Stimulated activated CD4-positive, alpha-beta T cell treated with anti-CD3 and anti-CD28 coated beads, Interleukin-1b, Interleukin-23, amount 100 ng/mL, for 1 hour (primary cell): ENCODE measurements at regions not wholly inside any gene's neighbourhood (a gene's known extent, or its start where the extent isn't known, plus 50 kb on each side); places are given as distances from the start of the nearest gene placed in this dataset.
"Not testable (repeated sequence)": the region's sequence is repeated elsewhere in the genome, so short reads cannot be mapped to it uniquely, and the experiment has no call there.

ENCODE experiments used
- DNase-seq, 2 donors: peaks; one replicate each; pipeline ENCODE4 v3.0.0-alpha.2; 2020; ENCODE audit warnings: low read depth in 2 of 2

DNA sequence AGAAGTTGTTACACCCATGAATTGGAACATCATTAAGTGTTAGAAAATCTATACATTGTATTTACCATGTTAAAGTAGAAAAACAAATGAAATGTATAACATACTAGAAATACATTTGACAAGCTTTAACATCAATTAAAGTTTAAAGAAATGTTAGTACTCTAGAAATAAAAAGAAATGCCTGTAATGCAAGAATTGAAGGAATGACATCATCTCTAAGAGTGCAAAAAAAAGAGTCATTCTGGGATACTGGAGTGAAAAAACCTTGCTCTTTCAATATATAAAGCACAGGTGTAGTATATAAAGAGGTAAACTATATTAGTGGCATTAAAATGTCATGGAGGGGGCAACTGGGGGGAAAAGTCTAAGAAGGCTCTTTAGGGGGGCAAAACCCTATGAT, 210.8 kb upstream of the PLD5 start:
- DNase-seq = no peak

DNA sequence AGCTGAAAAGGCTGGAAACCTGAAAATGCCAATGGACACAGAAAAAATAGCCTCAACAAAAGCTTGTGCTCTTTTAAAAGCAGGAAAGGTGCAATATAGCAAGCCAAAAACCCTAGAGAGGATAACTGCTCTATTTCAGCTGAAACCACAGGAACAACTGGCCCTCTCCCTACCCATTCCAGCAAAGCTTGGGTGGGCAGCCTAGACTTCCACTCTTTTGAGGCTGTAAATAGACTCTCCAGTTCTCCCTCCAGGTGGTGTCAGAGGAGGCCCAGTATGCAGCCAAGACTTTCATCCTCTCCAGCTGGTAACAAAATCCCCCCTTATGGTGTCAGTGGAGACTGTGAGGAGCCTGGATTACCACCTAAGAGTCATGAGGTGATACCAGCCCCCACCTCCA, 206.9 kb upstream of the PLD5 start:
- DNase-seq = no peak

DNA sequence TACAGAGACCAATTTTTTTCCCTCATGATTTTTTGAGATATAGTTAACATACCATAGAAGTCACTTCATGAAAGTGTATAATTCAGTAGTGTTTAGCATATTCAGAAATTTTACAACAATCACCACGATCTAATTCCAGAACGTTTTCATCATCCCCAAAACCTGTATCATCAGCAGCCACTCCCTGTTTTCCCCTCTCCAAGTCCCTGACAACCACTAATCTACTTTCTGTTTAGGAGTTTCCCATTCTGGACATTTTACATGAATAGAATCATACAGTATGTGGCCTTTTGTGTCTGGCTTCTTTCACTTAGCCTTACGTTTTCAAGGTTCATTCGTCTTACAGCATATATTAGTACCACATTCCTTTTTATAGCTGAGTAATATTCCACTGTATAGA, 204.2 kb upstream of the PLD5 start:
- no peak for DNase-seq

DNA sequence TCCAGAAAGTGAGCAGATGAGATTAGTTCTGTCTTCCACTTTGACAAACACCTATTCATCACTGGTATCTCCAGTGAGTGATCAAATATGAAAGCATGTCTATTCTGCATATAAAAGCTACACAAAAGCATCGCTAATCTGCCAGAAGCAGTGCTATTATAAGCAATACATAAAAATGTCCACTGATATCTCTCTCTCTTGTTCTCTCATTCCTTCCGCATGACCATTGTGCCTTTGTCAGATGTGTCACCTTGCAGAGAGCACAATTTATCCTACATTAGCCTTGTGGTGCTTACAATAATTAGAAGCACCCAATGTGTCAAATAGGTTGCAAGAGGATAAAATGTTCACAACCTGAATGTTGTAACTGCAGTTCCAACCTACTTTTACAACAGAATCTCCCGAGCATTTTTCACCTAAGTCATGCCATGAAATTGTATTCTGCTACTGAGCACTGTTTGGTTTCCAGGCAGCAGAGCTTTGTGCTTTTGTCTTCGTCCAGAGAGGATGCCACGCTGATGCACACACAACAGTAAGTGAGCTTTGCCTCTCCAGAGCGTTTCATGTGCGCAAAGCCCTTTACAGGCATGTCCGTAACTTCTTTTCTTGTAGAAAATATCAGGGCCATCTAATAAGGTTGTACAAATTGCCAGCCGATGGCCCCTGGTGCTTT, 198.7 kb upstream of the PLD5 start:
- no peak for DNase-seq

DNA sequence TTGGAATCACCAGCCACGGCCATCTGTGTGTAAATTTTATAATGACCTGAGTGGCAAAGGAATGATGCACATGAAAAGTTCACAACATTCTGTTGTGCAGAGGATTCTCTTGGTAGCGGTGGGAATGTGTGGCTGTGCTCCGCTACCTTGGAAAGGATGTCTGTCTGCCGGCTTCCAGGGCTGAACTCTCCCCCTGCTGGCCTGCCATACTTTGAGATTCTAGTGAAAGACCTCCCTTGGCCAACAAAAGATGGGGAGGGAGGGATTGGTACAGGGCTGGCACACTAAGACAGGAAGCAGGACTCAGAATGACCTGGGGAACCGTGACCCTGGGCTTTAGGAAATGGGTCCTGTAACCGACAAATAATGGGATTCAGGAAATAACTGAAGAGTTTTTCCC, 194.5 kb upstream of the PLD5 start:
- no peak for DNase-seq

DNA sequence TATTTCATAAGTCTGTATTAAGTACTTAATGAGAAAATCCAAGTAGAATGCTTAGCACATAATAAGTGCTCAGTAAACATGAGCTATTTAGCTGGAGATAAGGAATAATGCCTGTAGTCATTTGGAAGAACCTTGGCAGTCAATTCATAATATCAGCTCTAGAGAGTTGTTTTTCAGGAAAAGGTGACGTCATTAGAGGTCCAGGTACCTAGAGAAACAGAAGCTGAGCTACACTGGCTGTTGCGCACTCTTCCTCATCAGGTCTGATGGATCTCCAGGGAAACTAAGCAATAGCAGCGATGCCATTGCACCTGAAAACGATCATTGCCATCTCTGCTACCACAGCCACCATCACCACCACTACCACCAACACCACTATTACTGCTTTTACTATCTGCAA, 187.8 kb upstream of the PLD5 start:
- DNase-seq = no peak

DNA sequence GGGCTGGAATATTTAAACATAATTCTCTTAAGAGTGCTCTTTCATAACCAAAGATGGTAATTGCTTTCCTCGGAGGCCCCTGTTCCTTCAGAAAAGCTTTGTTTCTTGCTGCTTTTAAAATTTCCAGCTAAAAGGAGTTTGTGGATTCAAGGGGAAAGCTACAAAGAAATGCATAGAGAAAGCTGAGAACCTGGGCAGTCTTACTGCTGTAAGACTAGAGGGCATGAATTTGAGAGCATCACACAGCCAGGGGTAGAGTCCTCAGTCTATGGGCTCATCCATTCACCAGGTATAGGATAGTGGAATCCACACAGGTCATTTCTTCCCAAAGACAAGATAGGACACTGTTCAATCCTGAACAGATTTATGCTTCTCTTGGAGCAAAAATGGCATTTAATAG, 186.3 kb upstream of the PLD5 start:
- no peak for DNase-seq

DNA sequence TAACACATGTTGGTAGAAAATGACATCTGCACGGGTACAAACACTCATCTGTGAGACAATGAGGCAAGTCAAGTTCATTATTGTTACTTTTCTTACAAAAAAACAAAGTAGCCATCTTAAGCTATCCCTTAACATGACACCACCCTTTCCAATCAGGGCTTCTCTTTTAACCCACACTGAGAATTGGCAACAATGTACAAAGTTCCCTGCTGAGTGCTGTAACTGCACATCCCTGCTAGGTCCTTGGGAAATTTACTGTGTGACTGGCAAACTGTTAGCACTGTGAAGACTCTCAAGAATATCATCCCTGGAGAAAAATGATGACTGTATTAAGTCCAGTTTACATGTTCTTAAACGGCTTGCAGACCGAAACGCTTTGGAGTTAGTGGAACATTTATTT, 185.8 kb upstream of the PLD5 start:
- DNase-seq = no peak

DNA sequence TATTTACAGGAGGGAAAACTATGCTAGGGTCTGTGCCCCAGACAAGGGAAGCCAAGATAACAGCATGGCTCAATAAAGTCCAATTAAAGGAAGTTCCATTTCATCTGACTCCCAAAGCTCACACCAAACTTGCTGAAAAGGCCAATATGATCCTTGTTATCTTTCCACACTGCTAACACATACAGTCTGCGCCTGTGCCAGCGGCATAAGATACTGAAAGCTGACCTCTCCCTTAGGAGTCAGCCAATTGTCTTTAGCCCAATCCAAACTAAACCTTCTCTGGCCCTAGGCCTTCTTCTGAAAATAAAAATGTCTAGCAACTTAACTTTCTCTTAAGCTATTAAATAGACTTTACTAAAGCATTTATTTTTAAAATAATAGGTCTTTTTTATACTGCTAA, 179.0 kb upstream of the PLD5 start:
- DNase-seq = no peak

DNA sequence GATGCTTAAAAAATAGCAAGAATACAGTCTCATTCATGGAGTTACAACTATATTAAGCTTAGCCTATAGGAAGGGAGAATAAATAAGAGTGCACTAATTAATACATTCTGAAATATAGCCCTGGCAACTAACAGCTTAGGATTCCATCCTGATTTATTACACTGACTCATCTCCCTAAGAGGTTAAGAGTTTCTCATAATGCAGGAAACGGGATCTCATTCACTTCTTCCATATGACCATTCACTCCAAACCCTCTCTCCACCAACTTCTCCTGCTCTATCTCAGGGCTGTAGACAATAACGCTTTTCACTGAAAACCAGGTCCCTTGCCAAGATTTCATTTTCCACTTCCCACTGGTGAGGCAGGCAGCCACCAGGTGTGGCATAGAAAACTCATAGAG, 168.5 kb upstream of the PLD5 start:
- no peak for DNase-seq

DNA sequence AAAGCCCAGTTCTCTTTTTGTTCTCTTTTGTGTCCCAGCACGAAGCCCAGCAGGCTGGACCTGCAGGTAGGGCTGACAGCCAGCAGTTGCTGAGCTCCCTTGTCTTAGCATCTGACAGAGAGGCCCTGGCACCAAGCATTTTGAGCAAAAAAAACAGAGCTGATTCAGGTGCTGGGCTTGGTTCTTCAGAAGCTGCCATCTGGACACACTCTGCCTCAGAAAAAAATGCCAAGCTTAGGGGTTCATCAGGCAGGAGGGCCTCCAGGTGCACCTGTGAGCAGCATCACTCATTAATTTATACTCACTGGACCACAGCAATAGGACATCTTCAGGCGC, 167.1 kb upstream of the PLD5 start:
- no peak for DNase-seq

DNA sequence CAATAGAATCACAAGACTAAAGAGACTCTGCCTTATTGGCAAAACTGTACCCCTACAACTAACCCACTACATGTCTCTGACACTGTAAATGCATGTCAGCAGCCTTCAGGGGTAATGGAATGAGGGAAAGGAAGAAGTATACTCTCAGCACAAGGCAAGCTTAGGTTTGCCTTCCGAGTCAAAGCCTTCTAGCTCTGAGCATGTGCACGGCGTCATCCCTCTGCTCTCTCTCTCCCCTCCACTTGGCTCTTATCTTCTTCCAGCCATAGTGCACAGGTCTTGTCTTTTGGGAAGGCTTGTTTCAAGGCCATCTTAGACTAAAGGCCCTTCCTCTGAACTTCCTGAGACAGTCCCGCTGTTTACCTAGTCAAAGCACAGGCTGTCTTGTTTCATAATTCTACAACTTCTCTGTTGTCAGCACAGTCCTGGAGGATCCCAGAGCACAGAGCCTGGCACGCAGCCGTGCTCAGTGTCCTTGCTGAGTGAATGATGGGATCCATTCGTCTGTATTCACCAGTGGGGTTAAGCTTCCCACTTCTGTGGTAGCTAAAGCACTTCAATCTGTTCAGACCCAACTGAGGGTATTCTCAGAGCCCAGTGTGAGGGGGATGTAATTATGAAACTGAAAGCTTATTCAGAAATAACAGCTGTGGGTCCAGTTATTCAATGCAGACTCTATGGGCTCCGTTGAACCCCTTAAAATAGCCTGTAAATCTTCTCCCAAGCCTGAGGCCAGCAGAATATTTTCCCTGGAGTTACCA, 166.5 kb upstream of the PLD5 start:
- DNase-seq = no peak

DNA sequence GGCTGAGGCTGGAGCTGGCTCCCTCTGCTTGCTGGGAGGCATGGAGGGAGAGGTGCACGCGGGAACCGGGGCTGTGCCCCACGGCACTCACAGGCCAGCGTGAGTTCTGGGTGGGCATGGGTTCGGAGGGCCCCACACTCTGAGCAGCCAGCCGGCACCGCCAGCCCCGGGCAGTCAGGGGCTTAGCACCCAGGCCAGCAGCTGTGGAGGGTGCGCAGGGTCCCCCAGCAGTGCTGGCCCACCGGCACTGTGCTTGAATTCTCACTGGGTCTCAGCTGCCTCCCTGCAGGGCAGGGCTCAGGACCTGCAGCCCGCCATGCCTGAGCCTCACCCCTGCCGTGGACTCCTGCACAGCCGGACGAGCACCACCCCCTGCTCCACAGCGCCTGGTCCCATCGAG, 164.9 kb upstream of the PLD5 start:
- DNase-seq = no peak

DNA sequence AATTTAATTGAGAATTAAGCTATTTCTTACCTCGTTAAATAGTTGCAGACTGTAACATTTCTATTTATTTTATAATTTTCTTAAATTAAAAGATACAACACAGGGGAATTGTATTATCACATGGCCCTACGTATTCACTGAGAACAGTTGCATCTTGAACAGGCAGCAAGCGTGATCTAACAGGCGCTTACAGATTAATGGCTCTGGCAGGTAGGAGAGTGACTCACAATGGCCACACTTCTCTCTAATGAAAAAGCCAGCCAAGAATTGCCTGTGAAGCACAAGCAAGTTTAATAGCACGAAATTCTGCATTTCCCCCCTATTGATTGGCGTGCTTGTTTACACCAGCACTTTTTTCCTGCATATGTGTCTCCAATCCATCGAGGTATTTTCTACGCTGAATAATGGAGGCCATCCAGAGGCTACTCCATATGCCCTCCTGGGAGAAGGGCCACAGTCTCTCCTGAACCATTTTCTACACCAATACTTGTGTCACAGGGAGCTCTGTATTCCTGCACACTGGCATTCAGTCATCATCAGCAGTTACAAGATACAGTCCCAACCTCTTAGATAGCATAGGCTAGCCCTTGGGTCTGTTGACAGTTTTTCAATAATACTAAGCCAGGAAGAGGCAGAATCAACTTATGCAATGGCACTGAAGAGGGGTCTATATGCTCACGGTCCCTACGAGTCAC, 150.6 kb upstream of the PLD5 start:
- no peak for DNase-seq

DNA sequence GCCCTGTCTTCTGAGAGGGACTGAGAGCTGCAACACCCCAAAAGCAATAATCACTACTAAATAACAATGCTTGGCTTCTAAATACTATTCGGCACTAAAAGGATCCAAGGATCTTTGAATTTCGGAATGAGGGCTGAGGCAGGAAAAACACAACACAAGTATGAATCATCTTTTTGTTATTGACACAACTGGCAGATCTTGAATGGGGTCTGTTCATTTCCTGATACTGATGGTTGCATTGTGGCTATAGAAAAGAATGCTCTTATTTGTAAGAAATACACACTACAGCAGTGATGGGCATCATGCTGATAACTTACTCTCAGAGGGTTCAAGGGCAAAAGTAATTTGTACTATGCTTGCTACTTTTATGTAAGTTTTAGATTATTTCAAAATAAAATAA, 149.2 kb upstream of the PLD5 start:
- no peak for DNase-seq

DNA sequence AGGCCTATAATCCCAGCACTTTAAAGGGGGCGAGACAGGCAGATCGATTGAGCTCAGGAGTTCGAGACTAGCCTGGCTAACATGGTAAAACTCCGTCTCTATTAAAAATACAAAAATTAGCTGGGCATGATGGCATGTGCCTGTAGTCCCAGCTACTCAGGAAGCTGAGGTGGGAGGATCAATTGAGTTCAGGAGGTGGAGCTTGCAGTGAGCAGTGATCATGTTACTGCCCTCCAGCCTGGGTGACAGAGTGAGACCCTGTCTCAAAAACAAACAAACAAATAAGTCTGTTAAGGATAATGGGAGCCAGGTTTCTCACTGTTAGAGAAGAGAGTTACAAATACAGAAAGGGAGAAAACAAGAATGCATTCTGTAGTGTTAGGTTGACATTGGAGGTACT, 148.7 kb upstream of the PLD5 start:
- not testable (repeated sequence) for DNase-seq

DNA sequence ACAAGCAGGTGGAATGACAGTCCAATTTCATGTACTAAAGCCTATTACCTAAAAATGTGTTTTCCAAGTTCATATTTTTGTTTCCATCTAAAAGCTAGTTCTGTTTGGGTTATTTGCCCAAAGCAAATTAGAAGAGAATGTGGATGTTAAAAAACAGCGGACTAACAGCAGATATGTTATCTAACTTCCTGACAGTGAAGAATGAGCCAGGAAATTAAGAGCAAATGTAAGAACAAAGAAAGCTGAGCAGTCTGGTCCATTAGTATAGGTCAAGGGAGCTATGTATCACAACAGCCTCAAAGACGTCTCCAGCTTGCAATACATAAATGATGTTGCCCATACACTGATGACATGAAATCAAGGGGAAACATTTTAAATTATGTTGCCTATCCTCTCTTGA, 145.5 kb upstream of the PLD5 start:
- DNase-seq = no peak

DNA sequence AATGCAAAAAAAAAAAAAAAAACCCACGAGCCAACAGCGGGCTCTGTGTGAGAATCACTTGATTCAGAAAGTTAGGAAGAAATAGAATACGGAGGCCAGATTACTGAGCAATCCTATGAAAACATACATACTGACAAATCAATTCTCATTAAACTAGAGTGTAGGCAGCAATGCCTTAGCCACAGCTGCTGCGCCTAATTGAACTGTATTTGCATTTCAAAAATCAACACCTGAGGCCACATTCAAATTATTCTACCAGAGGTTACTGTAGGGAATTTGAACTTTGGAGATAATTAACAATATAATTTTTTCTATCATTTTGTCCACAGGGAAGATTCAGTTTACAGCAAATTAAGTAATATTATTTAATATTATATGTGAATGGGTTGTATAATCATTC, 138.4 kb upstream of the PLD5 start:
- no peak for DNase-seq

DNA sequence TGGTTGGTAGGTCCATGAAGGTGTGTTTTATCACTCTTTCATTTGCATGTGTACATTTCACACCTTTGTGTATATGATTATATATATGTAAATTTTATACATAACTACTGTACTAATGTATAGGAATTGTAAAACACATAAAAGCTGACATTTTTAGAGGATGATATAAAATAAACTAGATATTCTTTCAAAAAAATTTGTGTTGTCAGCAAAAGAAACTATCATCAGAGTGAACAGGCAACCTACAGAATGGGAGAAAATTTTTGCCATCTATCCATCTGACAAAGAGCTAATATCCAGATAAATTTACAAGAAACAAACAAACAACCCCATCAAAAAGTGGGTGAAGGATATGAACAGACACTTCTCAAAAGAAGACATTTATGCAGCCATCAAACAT, 129.3 kb upstream of the PLD5 start:
- DNase-seq = not testable (repeated sequence)

DNA sequence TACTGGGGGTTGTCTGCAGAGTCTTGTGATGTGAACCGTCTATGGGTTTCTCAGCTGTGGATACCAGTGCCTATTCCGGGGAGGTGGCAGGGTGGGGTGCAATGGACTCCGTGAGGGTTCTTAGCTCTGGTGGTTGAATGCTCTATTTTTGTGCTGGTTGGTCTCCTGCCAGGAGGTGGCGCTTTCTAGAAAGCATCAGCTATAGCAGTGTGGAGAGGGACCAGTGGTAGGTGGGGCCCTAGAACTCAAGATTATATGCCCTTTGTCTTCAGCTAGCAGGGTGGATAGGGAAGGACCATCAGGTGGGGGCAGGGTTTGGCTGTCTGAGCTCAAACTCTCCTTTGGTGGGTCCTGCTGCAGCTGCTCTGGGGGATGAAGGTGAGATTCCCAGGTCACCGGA, 127.3 kb upstream of the PLD5 start:
- no peak for DNase-seq

DNA sequence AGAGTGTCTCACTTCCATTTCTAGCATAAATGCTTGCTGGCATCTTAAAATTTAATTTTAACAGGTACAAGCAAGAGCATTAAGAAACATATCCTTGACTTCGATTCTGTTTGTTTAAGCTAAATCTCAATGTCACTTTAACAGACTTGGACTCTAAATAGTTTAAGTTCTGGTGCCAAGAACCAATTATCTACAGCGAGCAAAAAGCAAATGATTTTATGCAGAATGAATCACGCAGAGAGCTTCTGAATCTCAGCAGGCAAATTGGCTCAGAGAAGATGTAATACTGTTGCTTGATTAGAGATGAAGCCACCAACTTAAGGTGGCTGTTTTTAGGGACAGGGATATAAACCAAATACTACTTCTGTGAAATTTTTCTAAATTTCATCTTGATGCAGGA, 117.0 kb upstream of the PLD5 start:
- DNase-seq = no peak

DNA sequence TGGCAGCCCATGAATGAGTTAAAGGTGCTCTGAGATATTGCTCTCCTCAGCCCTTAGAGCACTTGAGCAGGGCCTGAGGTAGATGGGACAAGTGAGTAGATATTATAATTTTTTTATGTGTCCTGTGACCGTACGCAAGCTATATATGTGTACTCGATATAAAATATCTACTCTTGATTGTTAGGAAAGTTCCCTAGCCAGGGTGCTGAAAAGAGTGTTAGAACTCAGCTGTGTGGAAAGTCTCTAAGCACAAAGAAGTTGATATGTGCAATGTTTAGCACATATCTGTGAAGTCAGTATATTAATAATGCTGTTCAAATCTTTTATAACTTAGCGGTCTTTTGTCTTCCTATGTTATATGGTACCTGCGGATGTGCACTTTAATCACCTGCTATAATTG, 114.6 kb upstream of the PLD5 start:
- no peak for DNase-seq

DNA sequence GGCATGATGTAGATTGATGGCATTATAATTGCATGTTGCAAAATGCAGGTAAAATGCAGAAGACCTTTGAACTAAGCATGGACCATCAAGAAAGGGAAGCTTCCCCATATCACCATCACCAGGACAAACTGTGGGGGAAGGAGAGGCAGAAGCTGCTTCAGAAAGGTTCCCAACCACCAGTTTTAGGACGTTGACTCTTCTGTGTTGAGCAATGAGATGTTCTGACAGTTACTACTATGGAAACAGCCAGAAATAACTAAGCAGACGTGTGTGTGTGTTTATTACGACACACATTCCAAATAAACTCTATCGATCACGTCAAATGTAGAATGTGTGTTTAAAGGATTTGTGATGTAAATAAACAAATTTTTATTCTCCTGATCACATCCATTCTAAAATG, 110.2 kb upstream of the PLD5 start:
- DNase-seq = no peak
